Transverse colon (tissue), 3 donors: ENCODE measurements at regions not wholly inside any gene's neighbourhood (a gene's known extent, or its start where the extent isn't known, plus 50 kb on each side); places are given as distances from the start of the nearest gene placed in this dataset.

ENCODE experiments used
- POLR2A ChIP-seq: fragments of 450-650 bp; IDR thresholded peaks from one replicate; pipeline ENCODE4 v1.6.1; 2016; ENCODE audit warnings: antibody characterized with exemption, mild to moderate bottlenecking, moderate library complexity
- POLR2AphosphoS5 ChIP-seq, 3 donors: sonication (generic); formaldehyde crosslinking; IDR thresholded peaks; one replicate each; pipeline ENCODE4 v1.6.1; 2016; ENCODE audit warnings: antibody characterized with exemption in 3 of 3

GRCh38 chr3:147809206-147809605, 400.0 kb downstream of the ZIC1 start:
- TF ChIP-seq POLR2AphosphoS5 (IDR thresholded peaks at IDR 0.05) (no peak), POLR2A (no peak)
